ENCODE measurements at regions not wholly inside any gene's neighbourhood (a gene's known extent, or its start where the extent isn't known, plus 50 kb on each side); places are given as distances from the start of the nearest gene placed in this dataset.

GRCh38 chr3:166917437-166917836 is 462.7 kb downstream of the ZBBX start:
- DNase-seq (no peak), ATAC-seq (no peak)
- no peaks in the 10 kb centered on the region for H3K4me1 ChIP-seq
- intact Hi-C loops (cut with DNase I): no loop called here
- no peaks in the 10 kb centered on the region for H3K36me3 ChIP-seq
- H3K27ac ChIP-seq: no peak overlapping the region
- no peak overlapping the region for H3K4me3 ChIP-seq
- TF ChIP-seq, protein P1, sequence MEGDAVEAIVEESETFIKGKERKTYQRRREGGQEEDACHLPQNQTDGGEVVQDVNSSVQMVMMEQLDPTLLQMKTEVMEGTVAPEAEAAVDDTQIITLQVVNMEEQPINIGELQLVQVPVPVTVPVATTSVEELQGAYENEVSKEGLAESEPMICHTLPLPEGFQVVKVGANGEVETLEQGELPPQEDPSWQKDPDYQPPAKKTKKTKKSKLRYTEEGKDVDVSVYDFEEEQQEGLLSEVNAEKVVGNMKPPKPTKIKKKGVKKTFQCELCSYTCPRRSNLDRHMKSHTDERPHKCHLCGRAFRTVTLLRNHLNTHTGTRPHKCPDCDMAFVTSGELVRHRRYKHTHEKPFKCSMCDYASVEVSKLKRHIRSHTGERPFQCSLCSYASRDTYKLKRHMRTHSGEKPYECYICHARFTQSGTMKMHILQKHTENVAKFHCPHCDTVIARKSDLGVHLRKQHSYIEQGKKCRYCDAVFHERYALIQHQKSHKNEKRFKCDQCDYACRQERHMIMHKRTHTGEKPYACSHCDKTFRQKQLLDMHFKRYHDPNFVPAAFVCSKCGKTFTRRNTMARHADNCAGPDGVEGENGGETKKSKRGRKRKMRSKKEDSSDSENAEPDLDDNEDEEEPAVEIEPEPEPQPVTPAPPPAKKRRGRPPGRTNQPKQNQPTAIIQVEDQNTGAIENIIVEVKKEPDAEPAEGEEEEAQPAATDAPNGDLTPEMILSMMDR (IDR thresholded peaks at IDR 0.05): no peak
- WGBS, 2 donors: 93 to 96% methylated on average over 1 of the region's 1 CpG
- peaks cover 0 to 56% (median 8%) of the 10 kb centered on the region in 11 donors for H3K9me3 ChIP-seq
- no peaks in the 10 kb centered on the region for H3K27me3 ChIP-seq

- Histone ChIP-seq H3K36me3 (no peaks in the 10 kb centered on the region), H3K27ac (no peak overlapping the region), H3K27me3 (no peaks in the 10 kb centered on the region), H3K4me1 (no peaks in the 10 kb centered on the region), H3K9me3 (peaks cover 0 to 19% (median 0%) of the 10 kb centered on the region in 11 donors), H3K4me3 (no peak overlapping the region)
- DNase-seq (no peak), ATAC-seq (no peak)
- intact Hi-C loops (cut with DNase I): no loop called here
- TF ChIP-seq, protein P1 (IDR thresholded peaks at IDR 0.05): no peak
These were observed 477.7 kb downstream of the ZBBX start for GRCh38 chr3:166902374-166902773.

DNA sequence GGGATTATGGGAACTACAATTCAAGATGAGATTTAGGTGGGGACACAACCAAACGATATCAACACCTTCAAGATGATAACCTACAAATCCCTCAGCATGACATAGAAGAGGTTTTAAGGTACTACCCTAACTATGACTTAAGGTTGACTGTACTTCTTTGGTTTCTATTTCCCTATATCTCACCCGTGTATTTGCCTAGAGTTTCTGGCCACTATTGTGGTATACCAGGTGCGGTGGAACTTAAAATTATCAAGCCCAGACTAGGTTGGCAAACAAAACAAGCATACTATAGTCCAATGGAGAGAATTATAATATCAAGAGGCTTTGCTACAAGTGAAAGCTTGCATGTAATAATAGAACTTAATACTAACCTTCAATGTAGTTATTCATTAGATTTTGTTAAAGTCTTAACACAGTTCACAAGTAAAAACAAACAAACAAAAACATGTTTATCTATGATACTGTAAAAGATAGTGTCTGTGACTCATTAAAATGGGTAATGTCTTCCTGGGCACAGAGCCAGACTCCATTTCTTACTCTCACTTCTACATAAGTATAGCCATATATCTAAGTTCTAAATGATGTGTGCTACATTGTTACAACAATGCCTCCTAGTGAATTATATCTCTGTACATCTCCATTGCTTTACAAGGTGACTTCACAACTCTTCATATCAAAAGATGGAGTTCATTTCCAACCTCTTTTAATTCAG is 479.1 kb downstream of the ZBBX start:
- intact Hi-C loops (cut with DNase I): no loop called here

GRCh38 chr3:166897811-166898210 is 482.3 kb downstream of the ZBBX start:
- TF ChIP-seq, protein P1 (IDR thresholded peaks at IDR 0.05): no peak

More for the DNA sequence above, 479.1 kb downstream of the ZBBX start:
- DNase-seq: no peak
- Histone ChIP-seq H3K27ac (no peak overlapping the region), H3K4me3 (no peak overlapping the region), H3K4me1 (no peaks in the 10 kb centered on the region), H3K36me3 (no peaks in the 10 kb centered on the region), H3K9me3 (peaks cover 0 to 9% (median 0%) of the 10 kb centered on the region in 11 donors), H3K27me3 (no peaks in the 10 kb centered on the region)
- no peak for ATAC-seq
- TF ChIP-seq, protein P1 (IDR thresholded peaks at IDR 0.05): no peak
- 75 to 78% methylated on average over 3 of the region's 3 CpGs for WGBS, 2 donors

More at GRCh38 chr3:166897811-166898210, 482.3 kb downstream of the ZBBX start:
- no peaks in the 10 kb centered on the region for H3K27me3 ChIP-seq
- WGBS, 2 donors: 60 to 66% methylated on average over 1 of the region's 1 CpG
- H3K9me3 ChIP-seq: no peaks in the 10 kb centered on the region
- DNase-seq (no peak), ATAC-seq (no peak)
- H3K4me1 ChIP-seq: no peaks in the 10 kb centered on the region
- H3K36me3 ChIP-seq: no peaks in the 10 kb centered on the region
- H3K4me3 ChIP-seq: no peak overlapping the region
- no peak overlapping the region for H3K27ac ChIP-seq
- intact Hi-C loops (cut with DNase I): no loop called here
